MM.1S (cell line): ENCODE measurements at regions not wholly inside any gene's neighbourhood (a gene's known extent, or its start where the extent isn't known, plus 50 kb on each side); places are given as distances from the start of the nearest gene placed in this dataset.

Source experiments
- CTCF ChIP-seq: fragments of 300-600 bp; sonication (generic); IDR thresholded peaks from 2 replicates; pipeline ENCODE4 v1.5.1; 2016; ENCODE audit warnings: antibody characterized with exemption, low read length, mixed read lengths
- EZH2 ChIP-seq: fragments of 300-600 bp; sonication (generic); optimal IDR thresholded peaks from 2 replicates; pipeline ENCODE3; 2017; ENCODE audit warnings: low read depth, mild to moderate bottlenecking, antibody characterized with exemption, low read length, mixed read lengths
- EZH2phosphoT487 ChIP-seq: fragments of 300-600 bp; sonication (generic); IDR thresholded peaks from 2 replicates; pipeline ENCODE4 v1.6.1; 2018; ENCODE audit warnings: antibody characterized with exemption, low read length

GRCh38 chr13:105827111-105827809, 708.2 kb downstream of the EFNB2 start:
- TF ChIP-seq EZH2 (no peak), CTCF (no peak), EZH2phosphoT487 (no peak)
